ENCODE measurements at regions not wholly inside any gene's neighbourhood (a gene's known extent, or its start where the extent isn't known, plus 50 kb on each side); places are given as distances from the start of the nearest gene placed in this dataset.
"Not testable (repeated sequence)": the region's sequence is repeated elsewhere in the genome, so short reads cannot be mapped to it uniquely, and the experiment has no call there.

GRCh38 chr3:110579840-110580550, 491.6 kb upstream of the NECTIN3 start:
- DNase-seq (ENCODE audit: low spot score in 2 of 2) (no peak), ATAC-seq (no peak)
- H3K27ac Mint-ChIP-seq, result no peak overlapping the region
- H3K36me3 Mint-ChIP-seq, result no peaks in the 10 kb centered on the region
- no peaks in the 10 kb centered on the region for H3K9me3 Mint-ChIP-seq

GRCh38 chr3:110583373-110583935, 488.2 kb upstream of the NECTIN3 start:
- Mint-ChIP-seq H3K9me3 (no peaks in the 10 kb centered on the region), H3K36me3 (no peaks in the 10 kb centered on the region)

DNA sequence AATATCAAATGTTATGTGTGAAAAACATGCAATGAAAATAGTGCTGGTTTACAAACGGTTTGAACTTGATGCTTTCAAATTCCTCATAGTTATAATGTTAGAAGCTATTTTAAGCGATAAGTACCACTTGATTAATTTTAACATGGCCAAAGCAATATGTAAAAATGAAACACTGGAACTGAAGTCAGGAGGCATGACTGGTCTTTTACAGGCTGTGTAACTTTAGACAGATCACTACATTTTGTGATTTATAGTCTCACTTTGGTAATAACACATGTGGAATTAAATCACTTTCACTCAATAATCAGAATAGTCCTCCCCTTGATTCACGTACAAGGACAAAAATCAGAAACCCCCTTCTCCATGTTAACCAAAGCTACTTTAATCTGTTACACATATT, 482.7 kb upstream of the NECTIN3 start:
- Mint-ChIP-seq H3K9me3 (peaks cover 4 to 6% of the 10 kb centered on the region in 2 donors), H3K36me3 (no peaks in the 10 kb centered on the region), H3K27ac (no peak overlapping the region)
- ATAC-seq (no peak), DNase-seq (ENCODE audit: low spot score in 2 of 2) (no peak)

More at GRCh38 chr3:110583373-110583935, 488.2 kb upstream of the NECTIN3 start:
- H3K27ac Mint-ChIP-seq, result no peak overlapping the region
- DNase-seq (ENCODE audit: low spot score in 2 of 2), result no peak
- no peak for ATAC-seq

DNA sequence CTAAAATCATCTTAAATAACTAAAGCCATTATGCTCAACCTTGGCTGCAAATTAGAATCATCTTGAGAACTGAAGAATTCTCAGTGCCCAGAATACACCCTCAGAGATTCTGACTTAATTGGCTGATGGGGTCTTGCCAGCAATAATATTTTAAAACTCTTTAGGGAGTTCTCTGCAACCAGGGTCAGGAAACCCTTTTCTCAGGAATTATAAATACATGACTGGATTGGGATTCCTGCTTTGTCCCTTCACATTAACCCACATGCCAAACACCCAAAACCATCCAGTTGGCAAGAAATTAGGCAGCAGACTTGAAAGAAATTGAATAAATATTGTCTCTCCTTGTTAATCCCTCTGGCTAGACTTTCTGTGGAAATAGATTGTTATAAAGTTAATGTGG, 482.3 kb upstream of the NECTIN3 start:
- Mint-ChIP-seq H3K27ac (no peak overlapping the region), H3K9me3 (peaks cover 8 to 10% of the 10 kb centered on the region in 2 donors), H3K36me3 (no peaks in the 10 kb centered on the region)
- ATAC-seq (no peak), DNase-seq (ENCODE audit: low spot score in 2 of 2) (no peak)

DNA sequence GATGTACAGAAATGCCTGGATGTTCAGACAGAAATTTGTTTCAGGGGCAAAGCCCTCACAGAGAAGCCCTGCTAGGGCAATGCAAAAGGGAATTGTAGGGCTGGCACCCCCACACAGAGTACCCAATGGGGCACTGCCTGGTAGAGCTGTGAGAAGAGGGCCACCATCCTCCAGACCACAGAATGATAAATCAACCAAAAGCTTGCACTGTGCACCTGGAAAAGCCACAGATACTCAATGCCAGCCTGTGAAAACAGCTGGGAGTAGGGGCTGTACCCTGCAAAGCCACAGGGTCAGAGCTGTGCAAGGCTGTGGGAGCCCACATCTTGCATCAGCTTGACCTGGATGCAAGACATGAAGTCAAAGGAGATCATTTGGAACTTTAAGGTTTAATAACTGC, 477.9 kb upstream of the NECTIN3 start:
- DNase-seq (ENCODE audit: low spot score in 2 of 2) (no peak), ATAC-seq (no peak)
- H3K36me3 Mint-ChIP-seq, result peaks cover 0 to 7% of the 10 kb centered on the region in 2 donors
- H3K9me3 Mint-ChIP-seq, result peaks cover 21% of the 10 kb centered on the region in 2 donors
- H3K27ac Mint-ChIP-seq, result no peak overlapping the region

DNA sequence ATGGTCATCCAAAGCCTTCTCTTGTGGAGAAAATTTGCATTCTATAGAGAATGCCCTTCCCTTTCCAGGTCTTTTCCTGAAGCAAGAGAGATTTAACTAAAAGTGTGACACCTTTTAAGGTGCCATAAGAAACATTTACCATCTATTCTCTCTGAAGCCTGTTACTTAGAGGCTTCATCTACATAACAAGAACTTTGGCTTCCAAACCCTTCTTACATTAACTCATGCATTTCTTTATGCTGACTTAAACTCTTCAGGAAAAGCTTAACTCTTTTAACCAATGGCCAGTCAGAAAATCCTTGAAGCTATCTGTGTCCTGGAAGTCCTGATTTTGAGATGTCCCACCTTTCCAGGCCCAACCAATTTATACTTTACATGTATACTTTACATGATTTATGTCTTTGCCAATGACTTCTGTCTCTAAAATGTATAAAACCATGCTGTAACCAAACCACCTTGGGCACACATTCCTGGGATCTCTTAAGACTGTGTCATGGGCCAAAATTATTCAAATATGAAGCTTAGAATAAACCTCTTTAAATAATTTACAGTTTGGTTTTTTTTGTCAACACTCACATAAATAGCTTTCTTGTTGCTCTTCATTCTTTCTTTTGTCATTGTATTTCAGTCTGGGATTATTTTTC, 472.6 kb upstream of the NECTIN3 start:
- no peak overlapping the region for H3K27ac Mint-ChIP-seq
- ATAC-seq, result no peak
- DNase-seq (ENCODE audit: low spot score in 2 of 2), result no peak
- H3K9me3 Mint-ChIP-seq, result peaks cover 14 to 17% of the 10 kb centered on the region in 2 donors
- peaks cover 0 to 7% of the 10 kb centered on the region in 2 donors for H3K36me3 Mint-ChIP-seq

- Mint-ChIP-seq H3K9me3 (no peaks in the 10 kb centered on the region), H3K27ac (no peak overlapping the region), H3K36me3 (no peaks in the 10 kb centered on the region)
- DNase-seq (ENCODE audit: low spot score in 2 of 2), result no peak
- ATAC-seq, result no peak
Observed at GRCh38 chr3:110608566-110608965, 463.1 kb upstream of the NECTIN3 start.

DNA sequence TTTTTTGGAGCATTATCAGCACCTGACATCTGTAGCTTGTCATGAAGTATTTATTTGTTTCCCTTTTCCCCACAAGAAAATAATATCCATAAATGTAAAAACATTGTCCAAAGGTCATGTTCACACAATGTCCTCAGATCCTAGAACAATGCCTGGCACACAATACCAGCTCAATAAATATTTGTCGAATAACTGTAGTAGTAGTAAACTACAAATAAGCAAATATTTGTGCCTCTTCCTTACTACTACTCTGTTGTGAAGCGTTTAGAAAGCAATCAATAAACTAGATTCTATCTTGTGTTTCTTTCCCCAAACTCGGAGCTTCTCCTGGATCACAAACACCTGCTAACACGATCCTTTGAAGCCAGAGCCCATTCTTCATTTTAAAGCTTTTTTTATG, 459.6 kb upstream of the NECTIN3 start:
- no peaks in the 10 kb centered on the region for H3K36me3 Mint-ChIP-seq
- ATAC-seq, result no peak
- H3K9me3 Mint-ChIP-seq, result no peaks in the 10 kb centered on the region

DNA sequence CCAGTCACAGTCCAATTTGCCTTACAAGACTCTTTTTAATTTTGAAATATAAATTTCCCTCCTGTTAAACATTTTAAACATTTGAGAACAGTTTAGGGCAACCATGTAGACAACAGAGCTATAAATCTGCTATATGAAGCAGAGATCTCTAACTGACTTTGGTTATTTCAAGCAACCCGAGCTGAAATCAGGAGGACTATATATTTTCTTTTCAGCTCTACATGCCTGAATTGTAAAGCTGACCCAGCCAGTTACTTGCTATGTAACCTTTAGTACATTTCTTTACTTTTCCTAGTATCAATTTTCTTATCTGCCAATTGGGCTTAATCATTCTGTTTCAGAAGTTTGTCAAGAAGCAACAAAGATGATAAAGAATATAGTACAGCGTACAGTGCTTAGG, 457.4 kb upstream of the NECTIN3 start:
- no peak for DNase-seq (ENCODE audit: low spot score in 2 of 2)

More for the DNA sequence above, 459.6 kb upstream of the NECTIN3 start:
- DNase-seq (ENCODE audit: low spot score in 2 of 2), result no peak
- no peak overlapping the region for H3K27ac Mint-ChIP-seq

DNA sequence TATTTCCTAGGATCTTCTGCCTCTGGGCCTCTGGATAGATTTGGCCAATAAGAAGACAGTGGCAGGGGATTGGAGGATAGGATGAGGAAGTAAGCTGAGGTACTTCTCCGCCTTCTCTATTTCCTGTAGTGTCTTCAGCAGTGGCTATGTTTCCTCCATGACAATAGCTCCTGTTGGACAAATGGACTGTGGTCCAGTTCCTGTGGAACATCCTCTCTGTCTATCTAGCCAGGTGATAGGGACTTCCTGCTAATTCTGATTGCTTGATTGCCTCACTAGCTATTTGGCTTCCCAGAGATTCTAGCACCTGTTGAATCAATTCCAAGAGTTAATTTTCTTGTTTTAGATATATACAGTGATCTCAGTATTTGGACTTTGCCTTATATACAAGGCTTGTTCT, 456.2 kb upstream of the NECTIN3 start:
- ATAC-seq (no peak), DNase-seq (ENCODE audit: low spot score in 2 of 2) (no peak)
- Mint-ChIP-seq H3K36me3 (no peaks in the 10 kb centered on the region), H3K9me3 (no peaks in the 10 kb centered on the region), H3K27ac (no peak overlapping the region)

More for the DNA sequence above, 457.4 kb upstream of the NECTIN3 start:
- ATAC-seq, result no peak
- no peaks in the 10 kb centered on the region for H3K9me3 Mint-ChIP-seq
- H3K36me3 Mint-ChIP-seq, result no peaks in the 10 kb centered on the region
- no peak overlapping the region for H3K27ac Mint-ChIP-seq

GRCh38 chr3:110618512-110619226, 452.9 kb upstream of the NECTIN3 start:
- H3K9me3 Mint-ChIP-seq, result no peaks in the 10 kb centered on the region
- H3K27ac Mint-ChIP-seq, result no peak overlapping the region
- ATAC-seq, result no peak
- H3K36me3 Mint-ChIP-seq, result no peaks in the 10 kb centered on the region
- no peak for DNase-seq (ENCODE audit: low spot score in 2 of 2)

DNA sequence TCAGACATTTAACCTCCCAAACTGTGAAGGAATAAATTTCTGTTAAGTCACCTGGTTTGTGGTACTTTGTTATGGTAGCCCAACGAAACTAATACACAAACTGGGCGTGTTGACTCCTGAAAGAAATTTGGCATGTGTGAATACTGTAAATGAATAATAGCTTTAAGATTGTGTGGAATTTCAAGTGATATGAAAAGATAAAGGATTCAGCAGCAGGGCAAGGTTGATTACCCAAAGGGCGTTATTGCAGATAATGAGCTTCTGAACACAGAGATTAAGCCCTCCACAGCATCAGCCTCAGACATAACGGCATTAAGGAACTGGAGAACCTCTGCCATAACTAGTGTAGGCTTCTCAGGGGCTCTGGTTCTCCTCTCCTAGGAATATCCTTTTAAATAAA, 451.5 kb upstream of the NECTIN3 start:
- DNase-seq (ENCODE audit: low spot score in 2 of 2) (no peak), ATAC-seq (no peak)
- Mint-ChIP-seq H3K36me3 (no peaks in the 10 kb centered on the region), H3K27ac (no peak overlapping the region), H3K9me3 (no peaks in the 10 kb centered on the region)

- peaks cover 0 to 9% of the 10 kb centered on the region in 2 donors for H3K36me3 Mint-ChIP-seq
- peaks cover 0 to 4% of the 10 kb centered on the region in 2 donors for H3K9me3 Mint-ChIP-seq
- no peak for ATAC-seq
- no peak for DNase-seq (ENCODE audit: low spot score in 2 of 2)
- H3K27ac Mint-ChIP-seq, result no peak overlapping the region
Observed at GRCh38 chr3:110623571-110623970, 448.0 kb upstream of the NECTIN3 start.

GRCh38 chr3:110624576-110624975, 447.0 kb upstream of the NECTIN3 start:
- DNase-seq (ENCODE audit: low spot score in 2 of 2), result no peak
- H3K27ac Mint-ChIP-seq, result no peak overlapping the region
- H3K9me3 Mint-ChIP-seq, result peaks cover 0 to 4% of the 10 kb centered on the region in 2 donors
- no peak for ATAC-seq
- peaks cover 0 to 9% of the 10 kb centered on the region in 2 donors for H3K36me3 Mint-ChIP-seq

DNA sequence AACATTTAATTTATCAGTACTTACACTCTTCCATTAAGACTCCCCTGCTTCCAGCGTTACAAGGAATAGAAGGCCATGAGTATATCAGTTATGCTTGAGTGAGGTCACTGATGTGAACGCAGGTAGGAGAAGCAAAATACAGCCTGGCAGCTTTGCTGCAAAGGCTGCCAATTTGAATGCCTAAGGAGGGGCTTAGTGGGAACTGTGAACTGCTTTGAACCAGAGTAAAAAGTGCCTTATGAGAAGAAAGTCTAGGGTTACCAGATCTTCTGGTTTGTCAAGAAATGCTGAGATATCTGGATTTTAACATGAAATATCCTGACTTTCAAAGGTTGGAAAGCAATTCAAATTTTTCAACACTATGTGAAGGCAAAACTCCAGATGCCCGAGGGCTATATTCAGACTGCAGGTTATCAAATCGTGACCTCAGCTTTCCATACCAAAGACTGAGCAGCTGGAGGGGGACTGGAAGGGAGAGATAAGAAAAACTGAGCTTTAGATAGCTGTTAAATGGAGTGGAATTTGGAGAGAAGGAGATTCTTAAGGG, 446.3 kb upstream of the NECTIN3 start:
- ATAC-seq, result no peak
- no peak for DNase-seq (ENCODE audit: low spot score in 2 of 2)
- H3K36me3 Mint-ChIP-seq, result peaks cover 0 to 9% of the 10 kb centered on the region in 2 donors
- peaks cover 0 to 4% of the 10 kb centered on the region in 2 donors for H3K9me3 Mint-ChIP-seq
- H3K27ac Mint-ChIP-seq, result peak overlapping the region in 1 of 2 donors; percentile 61

- not testable (repeated sequence) for H3K36me3 Mint-ChIP-seq; DNase-seq (ENCODE audit: low spot score in 2 of 2); H3K9me3 Mint-ChIP-seq
- H3K27ac Mint-ChIP-seq, result peak overlapping the region in 1 of 2 donors; percentile 62
- ATAC-seq, result peak; percentile 30 to 66
Observed at GRCh38 chr3:110626652-110627111, 444.9 kb upstream of the NECTIN3 start.

All from activated naive CD4-positive, alpha-beta T cell treated with anti-CD3 and anti-CD28 coated beads, Interleukin-2, amount 50 U/mL, for 72 hours (primary cell).